Jurkat, Clone E6-1 (cell line): ENCODE measurements at regions not wholly inside any gene's neighbourhood (a gene's known extent, or its start where the extent isn't known, plus 50 kb on each side); places are given as distances from the start of the nearest gene placed in this dataset.
A peak's percentile ranks its signal among the peaks of the same experiment; 100 is the strongest.

ENCODE experiments used
- DNase-seq: peaks from one replicate; pipeline ENCODE4 v3.0.0-alpha.2; 2011; ENCODE audit warnings: low read depth, low spot score
- H3K4me3 ChIP-seq: 2 replicates; pipeline ENCODE4 v1.5.1; 2011; ENCODE audit warnings: mild to moderate bottlenecking, low read length, control low read depth, moderate library complexity

- DNase-seq = no peak
- no peak overlapping the region for H3K4me3 ChIP-seq
Observed at GRCh38 chr5:54927097-54927746, 58.2 kb downstream of the ESM1 start.

- no peak overlapping the region for H3K4me3 ChIP-seq
- no peak for DNase-seq
Observed at GRCh38 chr5:54924487-54924886, 60.9 kb downstream of the ESM1 start.

- DNase-seq = no peak
- H3K4me3 ChIP-seq = no peak overlapping the region
Observed at GRCh38 chr5:54917323-54917722, 68.1 kb downstream of the ESM1 start.

- DNase-seq = no peak
- H3K4me3 ChIP-seq = no peak overlapping the region
Observed at GRCh38 chr5:54915466-54916027, 69.8 kb downstream of the ESM1 start.

- DNase-seq = no peak
- H3K4me3 ChIP-seq = no peak overlapping the region
Observed at GRCh38 chr5:54912021-54912420, 73.4 kb downstream of the ESM1 start.

GRCh38 chr5:54909911-54910870 is 75.2 kb downstream of the ESM1 start:
- no peak for DNase-seq
- no peak overlapping the region for H3K4me3 ChIP-seq

- H3K4me3 ChIP-seq = no peak overlapping the region
- DNase-seq = no peak
Observed at GRCh38 chr5:54908774-54909525, 76.4 kb downstream of the ESM1 start.

- H3K4me3 ChIP-seq = no peak overlapping the region
- peak; percentile 65 for DNase-seq
Observed at GRCh38 chr5:54905942-54906537, 79.4 kb downstream of the ESM1 start.

- H3K4me3 ChIP-seq = no peak overlapping the region
- no peak for DNase-seq
Observed at GRCh38 chr5:54905246-54905795, 80.1 kb downstream of the ESM1 start.

- DNase-seq = no peak
- H3K4me3 ChIP-seq = no peak overlapping the region
Observed at GRCh38 chr5:54904425-54904824, 81.0 kb downstream of the ESM1 start.

- peak; percentile 97 for DNase-seq
- no peak overlapping the region for H3K4me3 ChIP-seq
Observed at GRCh38 chr5:54902791-54903473, 82.5 kb downstream of the ESM1 start.

- no peak overlapping the region for H3K4me3 ChIP-seq
- DNase-seq = no peak
Observed at GRCh38 chr5:54900984-54901725, 84.2 kb downstream of the ESM1 start.

- no peak overlapping the region for H3K4me3 ChIP-seq
- no peak for DNase-seq
Observed at GRCh38 chr5:54897001-54897400, 88.4 kb downstream of the ESM1 start.

- peak; percentile 25 for DNase-seq
- no peak overlapping the region for H3K4me3 ChIP-seq
Observed at GRCh38 chr5:54895816-54896341, 89.5 kb downstream of the ESM1 start.

GRCh38 chr5:54894957-54895815 is 90.2 kb downstream of the ESM1 start:
- no peak overlapping the region for H3K4me3 ChIP-seq
- no peak for DNase-seq

GRCh38 chr5:54889826-54890225 is 95.6 kb downstream of the ESM1 start:
- no peak for DNase-seq
- no peak overlapping the region for H3K4me3 ChIP-seq

GRCh38 chr5:54887663-54888062 is 97.7 kb downstream of the ESM1 start:
- H3K4me3 ChIP-seq = no peak overlapping the region
- DNase-seq = no peak
